H1 (cell line): ENCODE measurements at regions not wholly inside any gene's neighbourhood (a gene's known extent, or its start where the extent isn't known, plus 50 kb on each side); places are given as distances from the start of the nearest gene placed in this dataset.

Experiments
- NANOG ChIP-seq: IDR thresholded peaks from 2 replicates; pipeline ENCODE4 v1.6.1; 2011; ENCODE audit warnings: low read length, low read depth, mild to moderate bottlenecking, inconsistent platforms; ENCODE audit not compliant: insufficient read depth, poor library complexity, severe bottlenecking
- RAD21 ChIP-seq, 2 experiments: IDR thresholded peaks in 1 of 2; conservative IDR thresholded peaks in 1 of 2; 2 replicates each; pipeline ENCODE4 v1.6.1; 2011; ENCODE audit warnings: low read depth in 2 of 2, low read length in 2 of 2, improper control_type of control experiment in 1 of 2, inconsistent platforms in 1 of 2, mild to moderate bottlenecking in 1 of 2, moderate library complexity in 1 of 2
- YY1 ChIP-seq: IDR thresholded peaks from 2 replicates; pipeline ENCODE4 v1.6.1; 2011; ENCODE audit warnings: low read depth, mild to moderate bottlenecking, low read length
- ZNF274 ChIP-seq: IDR thresholded peaks from 2 replicates; pipeline ENCODE4 v1.7.0; 2012; ENCODE audit warnings: low read length, borderline replicate concordance; ENCODE audit errors: extremely low read depth

DNA sequence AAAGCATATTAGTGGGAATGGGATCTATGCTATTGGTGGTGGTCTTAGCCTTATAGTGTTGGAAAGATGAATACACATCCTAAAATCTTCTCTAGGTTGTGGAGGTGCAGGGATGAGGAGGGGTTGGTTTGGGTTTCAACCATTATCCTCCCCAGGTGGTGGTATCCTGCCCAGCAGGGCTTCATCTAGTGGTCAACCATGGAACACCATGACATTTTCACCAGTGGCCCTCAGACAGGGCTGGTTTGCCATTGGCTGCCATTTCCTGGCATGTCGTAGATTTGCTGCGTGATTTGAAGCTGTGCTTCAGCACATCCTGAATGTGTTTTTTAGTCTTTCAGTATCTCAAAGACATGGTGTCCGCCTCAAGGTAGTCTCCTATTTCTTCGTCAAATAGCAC lies 391.2 kb upstream of the HNRNPA3 start (continued):
- TF ChIP-seq ZNF274: no peak
- TF ChIP-seq RAD21 (IDR thresholded peaks at IDR 0.05 in 1 of 2, conservative IDR thresholded peaks at IDR 0.05 in 1 of 2; ENCODE audit: low read depth in 2 of 2, low read length in 2 of 2): no peak
- no peak for TF ChIP-seq YY1
- no peak for TF ChIP-seq NANOG
